ENCODE measurements at regions not wholly inside any gene's neighbourhood (a gene's known extent, or its start where the extent isn't known, plus 50 kb on each side); places are given as distances from the start of the nearest gene placed in this dataset.

- no peak for DNase-seq (ENCODE audit: low read depth)
- no peak overlapping the region for H3K4me3 ChIP-seq (ENCODE audit: control insufficient read depth, low read depth, low read length)
- no peak for TF ChIP-seq CTCF (IDR thresholded peaks at IDR 0.05; ENCODE audit: control insufficient read depth, insufficient read depth, low read depth, low read length, missing control alignments)
Measured at GRCh38 chr18:54433368-54433767, 75.7 kb downstream of the C18orf54 start.

- H3K4me3 ChIP-seq (ENCODE audit: control insufficient read depth, low read depth, low read length): no peak overlapping the region
- TF ChIP-seq CTCF (IDR thresholded peaks at IDR 0.05; ENCODE audit: control insufficient read depth, insufficient read depth, low read depth, low read length, missing control alignments): no peak
- DNase-seq (ENCODE audit: low read depth): no peak
Measured at GRCh38 chr18:54433857-54434256, 76.2 kb downstream of the C18orf54 start.

- DNase-seq (ENCODE audit: low read depth): no peak
- H3K4me3 ChIP-seq (ENCODE audit: control insufficient read depth, low read depth, low read length): no peak overlapping the region
- TF ChIP-seq CTCF (IDR thresholded peaks at IDR 0.05; ENCODE audit: control insufficient read depth, insufficient read depth, low read depth, low read length, missing control alignments): no peak
Measured at GRCh38 chr18:54434453-54434852, 76.7 kb downstream of the C18orf54 start.

DNA sequence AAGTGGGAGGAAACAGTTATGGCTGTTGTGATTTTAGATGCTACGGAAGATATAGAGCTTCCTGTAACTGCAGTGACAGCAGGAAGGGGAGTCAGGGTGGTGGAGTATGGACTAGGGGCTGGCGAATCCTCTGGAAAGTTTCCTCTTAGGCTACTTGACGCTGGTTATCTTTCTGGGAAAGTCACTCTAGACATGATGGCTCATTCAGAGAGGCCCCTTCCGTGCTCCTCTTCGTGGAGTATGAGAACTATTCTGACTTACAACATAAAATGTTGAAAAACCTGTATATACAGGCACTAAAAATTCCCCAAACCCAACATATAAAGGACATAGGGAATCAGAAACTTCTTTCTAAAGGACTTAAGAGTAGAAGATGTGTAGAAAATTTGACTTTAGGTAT, 78.8 kb downstream of the C18orf54 start:
- H3K4me3 ChIP-seq (ENCODE audit: control insufficient read depth, low read depth, low read length): no peak overlapping the region
- no peak for DNase-seq (ENCODE audit: low read depth)
- TF ChIP-seq CTCF (IDR thresholded peaks at IDR 0.05; ENCODE audit: control insufficient read depth, insufficient read depth, low read depth, low read length, missing control alignments): no peak

GRCh38 chr18:54440292-54440691, 82.6 kb downstream of the C18orf54 start:
- no peak for TF ChIP-seq CTCF (IDR thresholded peaks at IDR 0.05; ENCODE audit: control insufficient read depth, insufficient read depth, low read depth, low read length, missing control alignments)
- no peak for DNase-seq (ENCODE audit: low read depth)
- no peak overlapping the region for H3K4me3 ChIP-seq (ENCODE audit: control insufficient read depth, low read depth, low read length)

GRCh38 chr18:54444319-54444914, 86.7 kb downstream of the C18orf54 start:
- TF ChIP-seq CTCF (IDR thresholded peaks at IDR 0.05; ENCODE audit: control insufficient read depth, insufficient read depth, low read depth, low read length, missing control alignments): peak; percentile 81
- no peak overlapping the region for H3K4me3 ChIP-seq (ENCODE audit: control insufficient read depth, low read depth, low read length)
- DNase-seq (ENCODE audit: low read depth): peak; percentile 13

- no peak for DNase-seq (ENCODE audit: low read depth)
- TF ChIP-seq CTCF (IDR thresholded peaks at IDR 0.05; ENCODE audit: control insufficient read depth, insufficient read depth, low read depth, low read length, missing control alignments): no peak
- H3K4me3 ChIP-seq (ENCODE audit: control insufficient read depth, low read depth, low read length): no peak overlapping the region
Measured at GRCh38 chr18:54453996-54454395, 96.3 kb downstream of the C18orf54 start.
